ENCODE measurements at regions not wholly inside any gene's neighbourhood (a gene's known extent, or its start where the extent isn't known, plus 50 kb on each side); places are given as distances from the start of the nearest gene placed in this dataset.

GRCh38 chr5:165296401-165297130 is 1791.1 kb downstream of the MAT2B start:
- in situ Hi-C loops (cut with HindIII; ENCODE audit: low sequenced_read_pairs) = no loop called here

DNA sequence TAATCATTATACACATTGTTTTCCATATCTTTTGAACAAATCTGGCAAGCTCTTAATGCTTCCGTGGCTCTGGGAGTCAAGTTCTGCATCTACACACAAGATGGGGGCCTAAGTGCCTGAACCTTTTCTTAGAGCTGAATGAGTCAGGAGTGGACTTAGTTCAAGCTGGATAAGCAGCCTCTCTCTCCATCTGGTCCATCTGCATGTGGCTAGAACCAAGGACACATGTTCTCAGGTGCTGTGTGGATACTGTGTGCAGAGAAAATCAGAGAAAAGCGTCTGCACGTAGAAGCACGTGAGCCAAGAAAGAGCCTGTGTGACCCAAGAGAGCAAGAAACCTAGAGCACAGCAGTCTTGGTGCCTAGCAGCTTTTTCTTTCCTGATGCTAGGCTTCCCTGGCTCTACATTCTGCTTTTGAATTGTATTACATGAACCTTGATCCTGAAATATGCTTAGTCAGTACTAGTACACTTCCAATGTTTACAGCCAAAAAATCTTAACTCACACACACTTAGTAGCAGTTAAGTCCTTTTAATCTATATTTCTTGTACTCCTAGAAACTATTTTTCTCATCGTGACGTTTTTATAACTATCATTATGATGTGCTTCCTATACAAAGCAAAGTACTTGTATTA is 1798.9 kb downstream of the MAT2B start:
- in situ Hi-C loops (cut with HindIII; ENCODE audit: low sequenced_read_pairs) = no loop called here

- in situ Hi-C loops (cut with HindIII; ENCODE audit: low sequenced_read_pairs) = no loop called here
Observed at GRCh38 chr5:165305596-165305995, 1800.2 kb downstream of the MAT2B start.

DNA sequence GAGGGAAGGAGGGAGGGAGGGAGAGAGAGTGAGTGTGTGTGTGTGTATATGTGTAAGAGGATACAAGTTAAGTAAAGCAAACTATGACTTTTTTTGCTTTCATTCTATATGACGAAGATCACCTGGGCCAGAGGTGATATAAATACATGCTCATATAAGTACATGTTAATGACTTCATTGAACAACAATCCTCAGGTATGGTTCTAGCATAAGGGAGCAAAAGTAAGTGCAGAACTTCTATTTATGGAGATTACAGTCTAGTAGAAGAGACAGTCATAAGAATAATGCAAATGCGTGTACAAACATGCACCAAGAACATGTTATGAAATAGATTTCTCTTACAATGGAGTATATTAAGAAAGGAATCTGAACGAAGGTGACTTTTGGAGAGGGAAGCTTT is 1804.0 kb downstream of the MAT2B start:
- in situ Hi-C loops (cut with HindIII; ENCODE audit: low sequenced_read_pairs) = no loop called here

- in situ Hi-C loops (cut with HindIII; ENCODE audit: low sequenced_read_pairs) = no loop called here
Observed at GRCh38 chr5:165310031-165310430, 1804.6 kb downstream of the MAT2B start.

DNA sequence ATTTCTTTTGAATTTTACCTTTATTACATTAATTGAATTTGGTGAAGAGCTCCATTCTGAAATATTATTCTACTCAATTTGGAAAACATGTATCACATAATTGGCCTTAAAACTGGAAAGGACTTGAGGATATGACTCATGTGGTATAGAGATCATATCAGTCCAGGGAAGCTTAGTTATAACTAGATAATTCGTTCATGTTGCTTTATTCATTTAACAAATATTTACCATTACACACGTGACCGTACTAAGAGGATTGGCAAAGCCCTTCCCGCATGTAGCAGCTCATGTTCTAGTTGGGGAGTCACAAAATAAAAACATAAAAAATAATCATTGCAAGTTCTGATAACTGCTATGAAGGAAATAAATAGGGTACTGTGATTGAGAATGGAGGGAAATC is 1816.5 kb downstream of the MAT2B start:
- in situ Hi-C loops (cut with HindIII; ENCODE audit: low sequenced_read_pairs) = no loop called here

DNA sequence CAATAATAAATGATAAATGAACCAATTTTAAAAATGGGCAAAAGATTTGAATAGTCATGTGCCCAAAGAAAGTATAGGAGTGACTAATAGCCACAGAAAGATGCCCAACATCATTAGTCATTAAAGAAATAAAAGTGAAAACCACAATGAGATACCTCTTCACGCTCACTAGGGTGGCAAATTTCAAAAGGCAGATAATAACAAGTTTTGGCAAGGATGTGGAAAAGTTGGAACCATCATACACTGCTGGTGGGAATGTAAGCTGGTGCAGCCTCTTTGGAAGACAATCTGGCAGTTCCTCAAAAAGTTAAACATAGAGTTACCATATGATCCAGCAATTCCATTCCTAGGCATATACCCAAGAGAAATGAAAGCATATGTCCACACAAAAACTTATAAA is 1819.8 kb downstream of the MAT2B start:
- in situ Hi-C loops (cut with HindIII; ENCODE audit: low sequenced_read_pairs) = no loop called here

GRCh38 chr5:165327631-165328030 is 1822.2 kb downstream of the MAT2B start:
- in situ Hi-C loops (cut with HindIII; ENCODE audit: low sequenced_read_pairs) = no loop called here

- in situ Hi-C loops (cut with HindIII; ENCODE audit: low sequenced_read_pairs) = no loop called here
Observed at GRCh38 chr5:165328846-165329245, 1823.4 kb downstream of the MAT2B start.

DNA sequence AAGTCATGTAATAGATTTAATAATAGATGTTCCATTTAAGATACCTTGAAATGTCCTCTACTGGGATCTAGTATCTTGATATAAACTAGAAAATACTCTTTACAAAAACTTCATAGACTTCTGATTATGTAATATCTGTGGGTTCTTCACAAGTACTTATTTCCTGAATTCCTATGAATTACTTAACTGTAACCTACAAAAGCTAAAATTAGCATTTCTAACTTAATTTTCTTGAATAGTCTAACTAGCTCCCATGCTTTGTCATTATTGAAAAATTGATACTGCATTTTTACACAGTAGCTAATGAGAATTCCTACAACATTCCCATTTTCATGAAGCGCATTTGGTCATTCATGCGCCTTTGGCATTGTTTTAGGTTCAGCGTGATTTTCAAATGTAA is 1828.2 kb downstream of the MAT2B start:
- in situ Hi-C loops (cut with HindIII; ENCODE audit: low sequenced_read_pairs) = no loop called here

- in situ Hi-C loops (cut with HindIII; ENCODE audit: low sequenced_read_pairs) = no loop called here
Observed at GRCh38 chr5:165334201-165334600, 1828.8 kb downstream of the MAT2B start.

GRCh38 chr5:165349735-165350134 is 1844.3 kb downstream of the MAT2B start:
- in situ Hi-C loops (cut with HindIII; ENCODE audit: low sequenced_read_pairs) = no loop called here

- in situ Hi-C loops (cut with HindIII; ENCODE audit: low sequenced_read_pairs) = no loop called here
Observed at GRCh38 chr5:165351342-165351741, 1845.9 kb downstream of the MAT2B start.

DNA sequence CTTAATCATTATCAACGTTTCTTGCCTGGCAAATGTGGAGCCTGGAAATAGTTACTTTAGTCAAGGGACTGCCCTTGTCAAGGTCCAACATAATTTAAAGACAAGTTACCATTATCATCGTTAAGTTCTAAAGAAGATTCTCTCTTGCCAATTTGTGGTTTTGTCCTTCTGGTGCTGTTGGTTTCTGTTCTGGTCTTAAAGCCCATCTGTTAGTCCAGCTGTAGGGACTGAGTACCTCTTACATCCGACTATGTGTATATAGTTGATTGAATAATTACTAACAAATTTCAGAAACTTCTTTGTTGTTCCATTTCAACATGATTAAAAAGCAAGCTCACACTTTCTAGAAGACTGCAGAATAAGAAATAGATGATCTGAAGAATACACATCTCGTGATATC is 1854.9 kb downstream of the MAT2B start:
- in situ Hi-C loops (cut with HindIII; ENCODE audit: low sequenced_read_pairs) = no loop called here

GRCh38 chr5:165360784-165361542 is 1855.5 kb downstream of the MAT2B start:
- in situ Hi-C loops (cut with HindIII; ENCODE audit: low sequenced_read_pairs) = no loop called here

DNA sequence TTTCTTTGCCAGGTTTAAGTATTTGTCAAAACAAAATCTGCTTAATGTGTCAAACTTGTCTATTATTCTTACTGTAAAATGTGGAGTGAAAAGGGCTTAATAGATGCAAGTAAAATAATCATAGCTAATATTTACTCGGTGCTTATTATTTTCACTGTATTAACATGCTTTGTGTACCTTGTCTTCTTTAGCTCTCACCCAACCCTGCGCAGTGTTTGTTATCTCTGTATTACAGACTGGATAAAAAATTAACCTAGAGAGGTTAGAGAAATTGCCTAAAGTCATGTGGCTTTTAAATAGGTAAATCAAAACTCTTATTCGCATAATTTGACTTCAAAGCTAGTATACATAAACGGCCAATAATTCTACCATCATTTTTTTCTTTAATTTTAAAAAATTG is 1864.8 kb downstream of the MAT2B start:
- in situ Hi-C loops (cut with HindIII; ENCODE audit: low sequenced_read_pairs) = no loop called here

DNA sequence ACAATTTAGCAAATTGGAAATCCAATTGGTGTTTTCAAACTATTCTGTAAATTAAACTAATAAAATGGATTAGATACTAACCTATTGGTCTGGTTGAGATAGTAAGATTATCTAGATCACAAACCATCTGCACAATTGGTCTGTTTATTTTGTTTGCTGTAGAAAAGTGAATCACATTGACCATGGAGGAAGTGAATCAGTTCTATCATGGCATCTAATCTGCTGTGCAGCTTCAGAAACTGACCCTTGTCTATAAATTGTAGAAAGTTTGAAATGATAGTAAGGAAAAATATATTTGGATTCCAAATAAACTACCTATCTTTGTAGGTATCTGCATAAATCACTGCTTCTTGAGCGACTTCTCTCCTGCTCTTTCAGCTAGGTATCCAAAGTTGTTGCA is 1865.4 kb downstream of the MAT2B start:
- in situ Hi-C loops (cut with HindIII; ENCODE audit: low sequenced_read_pairs) = no loop called here

- in situ Hi-C loops (cut with HindIII; ENCODE audit: low sequenced_read_pairs) = no loop called here
Observed at GRCh38 chr5:165375201-165375600, 1869.8 kb downstream of the MAT2B start.

DNA sequence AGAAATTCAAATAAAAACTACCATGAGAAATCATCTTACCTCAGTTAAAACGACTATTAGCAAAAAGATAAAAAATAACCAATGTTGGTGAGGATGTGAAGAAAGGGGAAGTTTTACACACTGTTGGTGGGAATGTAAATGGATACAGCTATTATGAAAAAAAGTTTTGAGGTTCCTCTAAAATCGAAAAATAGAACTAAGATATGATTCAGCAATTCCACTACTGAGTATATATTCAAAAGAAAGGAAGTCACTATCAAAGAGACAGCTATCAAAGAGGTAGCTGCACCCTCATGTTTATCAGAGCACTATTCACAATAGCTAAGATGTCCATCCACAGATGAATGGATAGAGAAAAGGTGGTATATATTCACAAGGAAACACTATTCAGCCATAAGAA is 1888.4 kb downstream of the MAT2B start:
- in situ Hi-C loops (cut with HindIII; ENCODE audit: low sequenced_read_pairs) = no loop called here

- in situ Hi-C loops (cut with HindIII; ENCODE audit: low sequenced_read_pairs) = no loop called here
Observed at GRCh38 chr5:165397516-165397915, 1892.1 kb downstream of the MAT2B start.

DNA sequence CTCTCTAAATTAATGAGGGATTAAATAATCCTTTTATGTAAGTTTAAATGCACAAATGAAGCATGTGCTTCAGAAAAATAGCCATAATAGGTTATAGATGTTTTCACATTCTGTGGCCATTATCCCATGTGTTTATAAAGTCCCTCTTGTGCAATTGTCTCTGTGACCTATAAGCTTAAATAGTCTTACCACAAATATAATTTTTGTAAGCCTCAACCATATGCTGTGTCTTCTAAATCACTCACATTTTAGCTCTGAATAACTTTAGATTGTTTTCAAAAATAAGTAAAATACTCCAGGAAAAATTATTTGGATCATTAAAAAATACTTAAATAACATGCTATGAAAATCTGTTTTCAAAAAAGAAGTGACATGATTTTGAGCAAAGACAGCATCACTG is 1894.7 kb downstream of the MAT2B start:
- in situ Hi-C loops (cut with HindIII; ENCODE audit: low sequenced_read_pairs) = no loop called here

GRCh38 chr5:165404917-165405316 is 1899.5 kb downstream of the MAT2B start:
- in situ Hi-C loops (cut with HindIII; ENCODE audit: low sequenced_read_pairs) = no loop called here
